A549 (cell line): ENCODE measurements at regions not wholly inside any gene's neighbourhood (a gene's known extent, or its start where the extent isn't known, plus 50 kb on each side); places are given as distances from the start of the nearest gene placed in this dataset.

Experiments used
- ATAC-seq, 2 experiments: fragments of 200-7000 bp in 1 of 2; fragments of >200 bp in 1 of 2; cut with Nextera tagmentation in 1 of 2; cut with Tn5 transposase in 1 of 2; 3 replicates each; pipeline versions ENCODE4 v1.8.0 to v1.9.1; 2018 to 2020; ENCODE audit warnings: mild to moderate bottlenecking in 1 of 2, moderate library complexity in 1 of 2
- CTCF ChIA-PET: fragments of 300-600 bp; sonication (Branson Sonifier 250); formaldehyde crosslinking; extraction: SDS; loops from one replicate; lab custom pipeline; 2021; ENCODE audit warnings: antibody characterized with exemption, inconsistent platforms; lab: Yijun Ruan, JAX
- POLR2A ChIA-PET: fragments of 350-600 bp; formaldehyde crosslinking; extraction: SDS; loops from one replicate; lab custom pipeline; 2021; ENCODE audit warnings: antibody characterized with exemption, inconsistent platforms; lab: Yijun Ruan, JAX
- DNase-seq, 2 experiments: peaks; one replicate each; pipeline versions ENCODE4 v3.0.0 to v3.0.0-alpha.2; 2011 to 2016; ENCODE audit warnings: low read depth in 1 of 2, low spot score in 1 of 2
- FAIRE-seq: peaks from 2 replicates; lab custom pipeline; 2011; peaks lifted over from hg19 to GRCh38; lab: Jason Lieb, UNC
- H3K27ac ChIP-seq, 2 experiments: fragments of >200 bp; sonication (Bioruptor Twin); formaldehyde crosslinking; 3 replicates each; pipeline ENCODE4 v1.5.1; 2016 to 2017
- H3K4me1 ChIP-seq: fragments of >200 bp; sonication (Bioruptor Twin); formaldehyde crosslinking; 3 replicates; pipeline ENCODE4 v1.6.1; 2016
- H3K4me2 ChIP-seq: fragments of >200 bp; sonication (Bioruptor Twin); formaldehyde crosslinking; 3 replicates; pipeline ENCODE4 v1.6.1; 2016
- H3K4me3 ChIP-seq: fragments of >200 bp; sonication (Bioruptor Twin); formaldehyde crosslinking; 3 replicates; pipeline ENCODE4 v1.5.1; 2016
- H3K9me3 ChIP-seq: fragments of >200 bp; sonication (Bioruptor Twin); formaldehyde crosslinking; 3 replicates; pipeline ENCODE4 v1.6.1; 2016
- CBX2 ChIP-seq: fragments of 200-600 bp; sonication (generic); IDR thresholded peaks from 2 replicates; pipeline ENCODE4 v1.6.1; 2016; ENCODE audit warnings: low read depth, mild to moderate bottlenecking, borderline replicate concordance
- CEBPB ChIP-seq, 2 experiments: fragments of >200 bp in 1 of 2; sonication (Bioruptor Twin) in 1 of 2; formaldehyde crosslinking in 1 of 2; IDR thresholded peaks; 2 replicates each; pipeline ENCODE4 v1.6.1; 2012 to 2016
- EHF ChIP-seq: fragments of 250-450 bp; sonication (Bioruptor Pico); IDR thresholded peaks from 2 replicates; pipeline ENCODE4 v1.5.0; 2020; ENCODE audit warnings: mild to moderate bottlenecking
- ESRRA ChIP-seq: fragments of 150-350 bp; IDR thresholded peaks from 2 replicates; pipeline ENCODE4 v1.6.1; 2014; ENCODE audit warnings: mild to moderate bottlenecking, low read length, borderline replicate concordance
- FOSL2 ChIP-seq, 2 experiments: fragments of 450-650 bp in 1 of 2; fragments of >200 bp in 1 of 2; sonication (Bioruptor Twin) in 1 of 2; formaldehyde crosslinking; IDR thresholded peaks; 2 replicates each; pipeline versions ENCODE4 v1.5.0 to v1.6.1; 2016 to 2020; ENCODE audit warnings: mild to moderate bottlenecking in 1 of 2, moderate library complexity in 1 of 2
- GATA3 ChIP-seq: IDR thresholded peaks from 2 replicates; pipeline ENCODE4 v1.6.1; 2012; ENCODE audit warnings: borderline replicate concordance
- MYC ChIP-seq: IDR thresholded peaks from 2 replicates; pipeline ENCODE4 v1.6.1; 2012; ENCODE audit warnings: mild to moderate bottlenecking, inconsistent platforms, low read length, improper control_type of control experiment, borderline replicate concordance
- NPAS2 ChIP-seq: fragments of 250-450 bp; sonication (Bioruptor Pico); IDR thresholded peaks from 2 replicates; pipeline ENCODE4 v1.8.0; 2022; ENCODE audit warnings: mild to moderate bottlenecking, moderate library complexity, borderline replicate concordance
- RAD21 ChIP-seq, 2 experiments: fragments of >200 bp in 1 of 2; sonication (Bioruptor Twin) in 1 of 2; formaldehyde crosslinking in 1 of 2; IDR thresholded peaks in 1 of 2; conservative IDR thresholded peaks in 1 of 2; 2 replicates in 1 of 2; 3 replicates in 1 of 2; pipeline ENCODE4 v1.6.1; 2012 to 2018; ENCODE audit warnings: inconsistent platforms in 1 of 2
- RCOR1 ChIP-seq: fragments of 150-350 bp; IDR thresholded peaks from 2 replicates; pipeline ENCODE4 v1.6.1; 2014; ENCODE audit warnings: antibody characterized with exemption, low read length, low read depth
- TFCP2L1 ChIP-seq: fragments of 250-450 bp; sonication (Bioruptor Pico); IDR thresholded peaks from 2 replicates; pipeline ENCODE4 v1.5.0; 2021; ENCODE audit warnings: mild to moderate bottlenecking
- ZC3H11A ChIP-seq: fragments of 450-650 bp; IDR thresholded peaks from 2 replicates; pipeline ENCODE4 v1.6.1; 2014; ENCODE audit warnings: antibody characterized with exemption, mild to moderate bottlenecking
- ZFP36 ChIP-seq: fragments of 450-650 bp; IDR thresholded peaks from 2 replicates; pipeline ENCODE4 v1.6.1; 2014; ENCODE audit warnings: borderline replicate concordance; ENCODE audit not compliant: partially characterized antibody
- ZNF302 ChIP-seq: fragments of 250-450 bp; sonication (Bioruptor Pico); IDR thresholded peaks from 2 replicates; pipeline ENCODE4 v1.9.0; 2021; ENCODE audit warnings: inconsistent platforms, mild to moderate bottlenecking, moderate library complexity
- WGBS: methylation state at CpG from one replicate; pipeline ENCODE4 v1.1.6; 2017; ENCODE audit errors: missing lambda C conversion rate; 5-methylcytosine and 5-hydroxymethylcytosine counted together
- TF ChIP-seq, protein P1 (sequence below): fragments of 450-650 bp; IDR thresholded peaks from 2 replicates; pipeline ENCODE4 v1.6.1; 2014; ENCODE audit warnings: antibody characterized with exemption
- TF ChIP-seq, protein P2 (sequence below): fragments of >200 bp; sonication (Bioruptor Twin); formaldehyde crosslinking; IDR thresholded peaks from 3 replicates; pipeline ENCODE4 v1.6.1; 2016

DNA sequence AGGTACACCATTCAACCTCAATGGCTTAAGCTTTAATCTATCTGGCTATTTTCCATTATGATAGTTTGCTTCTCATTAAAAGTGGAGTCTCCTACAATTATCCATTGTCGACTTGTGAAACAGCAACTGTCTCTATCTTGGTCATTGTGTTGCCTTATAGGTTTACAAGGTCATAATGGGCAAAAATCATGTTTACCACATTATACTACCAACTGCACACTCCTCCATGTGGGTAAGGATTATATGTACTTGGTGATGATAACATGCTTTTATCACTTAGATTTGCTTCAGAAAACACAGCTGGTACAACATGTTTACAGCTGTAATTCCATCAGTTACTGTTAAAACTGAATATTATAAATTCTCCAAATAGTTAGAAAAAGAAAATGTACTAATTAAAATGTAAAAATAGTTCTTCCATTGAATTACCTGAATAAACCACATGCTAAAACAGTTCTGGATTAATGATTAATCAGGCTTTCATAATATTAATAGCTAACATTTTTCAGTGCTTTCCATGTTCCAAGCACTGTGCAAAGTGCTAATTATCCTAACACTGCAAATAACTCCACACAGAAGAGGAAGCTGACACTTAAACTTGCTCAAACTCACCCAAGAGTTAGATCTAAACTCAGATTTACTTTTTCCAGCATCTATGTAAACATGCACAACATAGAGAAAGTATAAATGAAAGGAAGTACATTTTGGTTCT is 96.7 kb downstream of the OGFRL1 start:
- H3K4me2 ChIP-seq: peak overlapping the region; percentile 71
- ChIA-PET POLR2A (interaction anchor here (1.6 kb wide), 1 partner anchor 19 kb away, joined by 8 read pairs; no protein-coding TSS in a partner anchor), CTCF (interaction anchor here (0.7 to 2.3 kb wide), 10 partner anchors 11 to 194 kb away, joined by 3 to 13 read pairs (median 4); no protein-coding TSS in a partner anchor)
- ATAC-seq (no peak), FAIRE-seq (no peak), DNase-seq (no peak)
- TF ChIP-seq, protein P1, sequence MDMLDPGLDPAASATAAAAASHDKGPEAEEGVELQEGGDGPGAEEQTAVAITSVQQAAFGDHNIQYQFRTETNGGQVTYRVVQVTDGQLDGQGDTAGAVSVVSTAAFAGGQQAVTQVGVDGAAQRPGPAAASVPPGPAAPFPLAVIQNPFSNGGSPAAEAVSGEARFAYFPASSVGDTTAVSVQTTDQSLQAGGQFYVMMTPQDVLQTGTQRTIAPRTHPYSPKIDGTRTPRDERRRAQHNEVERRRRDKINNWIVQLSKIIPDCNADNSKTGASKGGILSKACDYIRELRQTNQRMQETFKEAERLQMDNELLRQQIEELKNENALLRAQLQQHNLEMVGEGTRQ: no peak
- TF ChIP-seq RAD21 (conservative IDR thresholded peaks at IDR 0.05 in 1 of 2, IDR thresholded peaks at IDR 0.05 in 1 of 2): no peak
- no peak for TF ChIP-seq ZFP36
- no peak for TF ChIP-seq NPAS2 (CRISPR knock-in tag)
- TF ChIP-seq CBX2: no peak
- TF ChIP-seq ZNF302: no peak
- TF ChIP-seq FOSL2 (IDR thresholded peaks at IDR 0.05): no peak
- TF ChIP-seq FOSL2 (CRISPR knock-in tag; IDR thresholded peaks at IDR 0.05): no peak
- TF ChIP-seq RCOR1: no peak
- no peak for TF ChIP-seq EHF (CRISPR knock-in tag)
- TF ChIP-seq TFCP2L1 (CRISPR knock-in tag): no peak
- 0 out of 3 replicates have a peak overlapping the region, but pooled peaks have one; percentile 18 for H3K4me3 ChIP-seq
- H3K4me1 ChIP-seq: peaks cover 73% of the 10 kb centered on the region
- WGBS: 60% methylated on average over 1 of the region's 1 CpG
- H3K27ac ChIP-seq: peak overlapping the region; percentile 59 to 76
- H3K9me3 ChIP-seq: no peaks in the 10 kb centered on the region

DNA sequence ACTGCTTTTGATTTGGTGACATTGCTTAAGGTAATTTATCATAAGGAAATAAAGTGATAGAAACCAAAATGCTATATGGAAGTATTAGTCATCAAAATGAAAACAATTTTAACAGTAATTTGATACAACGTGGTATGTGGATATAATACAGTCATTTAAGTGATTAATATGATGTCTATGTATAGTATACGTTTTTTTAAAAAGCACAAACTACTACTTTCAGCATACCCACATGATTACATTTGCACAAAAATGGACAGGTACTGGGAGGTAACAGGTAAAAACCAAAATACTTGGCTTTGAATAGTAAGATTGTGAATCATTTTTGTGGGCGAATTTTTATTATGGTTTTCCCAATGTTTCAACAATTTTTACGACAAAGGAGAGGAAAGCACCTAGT is 97.6 kb downstream of the OGFRL1 start:
- CTCF ChIA-PET: interaction anchor here (0.9 to 2.3 kb wide), 3 partner anchors 10 to 125 kb away, joined by 3 to 13 read pairs (median 11); no protein-coding TSS in a partner anchor
- no peaks in the 10 kb centered on the region for H3K9me3 ChIP-seq
- H3K27ac ChIP-seq: peak overlapping the region; percentile 59 to 73
- no peak for TF ChIP-seq FOSL2 (IDR thresholded peaks at IDR 0.05)
- TF ChIP-seq FOSL2 (CRISPR knock-in tag; IDR thresholded peaks at IDR 0.05): peak; percentile 45; the same call in 1 of the 2 replicates
- TF ChIP-seq, protein P2, sequence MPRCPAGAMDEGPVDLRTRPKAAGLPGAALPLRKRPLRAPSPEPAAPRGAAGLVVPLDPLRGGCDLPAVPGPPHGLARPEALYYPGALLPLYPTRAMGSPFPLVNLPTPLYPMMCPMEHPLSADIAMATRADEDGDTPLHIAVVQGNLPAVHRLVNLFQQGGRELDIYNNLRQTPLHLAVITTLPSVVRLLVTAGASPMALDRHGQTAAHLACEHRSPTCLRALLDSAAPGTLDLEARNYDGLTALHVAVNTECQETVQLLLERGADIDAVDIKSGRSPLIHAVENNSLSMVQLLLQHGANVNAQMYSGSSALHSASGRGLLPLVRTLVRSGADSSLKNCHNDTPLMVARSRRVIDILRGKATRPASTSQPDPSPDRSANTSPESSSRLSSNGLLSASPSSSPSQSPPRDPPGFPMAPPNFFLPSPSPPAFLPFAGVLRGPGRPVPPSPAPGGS: no peak
- H3K4me3 ChIP-seq: no peak overlapping the region
- ATAC-seq (no peak), FAIRE-seq (no peak), DNase-seq (no peak)
- WGBS: 9% methylated on average over 4 of the region's 4 CpGs
- POLR2A ChIA-PET: interaction anchor here (1.6 kb wide), 1 partner anchor 18 kb away, joined by 8 read pairs; no protein-coding TSS in a partner anchor
- H3K4me1 ChIP-seq: peaks cover 79% of the 10 kb centered on the region
- H3K4me2 ChIP-seq: peak overlapping the region; percentile 71

DNA sequence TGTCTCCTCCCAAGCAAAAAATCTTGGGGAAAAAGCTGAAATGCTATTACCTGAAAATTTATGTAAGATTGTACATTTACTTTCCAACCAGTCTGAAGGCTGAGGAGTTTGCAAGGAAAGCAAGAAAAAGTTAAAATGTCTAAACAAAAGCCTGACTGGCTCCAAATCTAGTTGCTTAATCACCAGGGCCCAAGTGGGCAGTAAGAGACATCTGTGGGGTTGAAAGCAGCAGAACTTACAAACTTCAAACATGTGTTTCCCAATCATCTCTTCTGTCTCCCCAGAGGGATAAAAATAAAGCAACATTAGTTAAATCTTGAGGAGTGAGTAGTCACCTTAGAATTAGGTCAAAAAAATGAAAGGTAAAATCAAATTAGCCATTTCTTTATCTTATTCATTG is 98.6 kb downstream of the OGFRL1 start:
- no peak overlapping the region for H3K4me3 ChIP-seq
- H3K4me2 ChIP-seq: peak overlapping the region; percentile 71
- ATAC-seq (no peak), DNase-seq (no peak), FAIRE-seq (no peak)
- POLR2A ChIA-PET: no interaction called here
- TF ChIP-seq MYC (no peak), CEBPB (IDR thresholded peaks at IDR 0.05) (peak in 1 of 2 experiments; percentile 11; a peak in 2 of 4 replicates)
- peak overlapping the region; percentile 59 to 88; a peak in 5 of 6 replicates for H3K27ac ChIP-seq
- H3K4me1 ChIP-seq: peaks cover 88% of the 10 kb centered on the region
- no peaks in the 10 kb centered on the region for H3K9me3 ChIP-seq
- CTCF ChIA-PET: no interaction called here

DNA sequence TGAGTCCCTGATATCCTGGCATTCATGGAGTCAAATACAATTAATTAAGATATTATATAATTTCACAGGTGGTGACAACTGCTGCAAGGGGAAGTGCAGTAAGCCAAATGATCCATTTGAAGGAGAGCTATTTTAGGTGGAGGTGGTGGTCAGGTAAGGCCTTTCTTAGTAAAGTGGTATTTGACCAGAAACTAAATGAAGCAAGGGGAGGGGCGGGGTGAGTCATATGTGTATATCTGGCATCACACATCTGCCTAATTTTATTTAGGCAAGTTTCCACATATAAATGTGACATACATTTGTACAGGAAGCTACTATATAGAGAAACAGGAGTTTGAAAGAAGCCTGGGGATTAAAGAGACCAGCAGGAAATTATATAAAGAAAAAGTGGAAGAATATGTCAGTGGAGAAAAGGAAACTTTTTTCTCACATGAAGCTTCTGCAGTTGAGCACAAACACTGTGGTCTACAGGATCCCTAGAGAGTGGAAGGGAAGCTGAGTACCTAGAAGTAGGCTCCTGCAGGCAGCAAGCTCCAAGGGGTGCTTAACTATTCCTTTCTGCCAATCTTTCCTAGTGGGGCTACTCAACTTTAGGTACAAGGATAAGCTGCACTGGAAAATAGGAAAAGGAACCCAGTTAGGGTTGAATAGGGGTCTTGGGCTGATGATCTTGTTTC is 99.6 kb downstream of the OGFRL1 start:
- Histone ChIP-seq H3K4me1 (peaks cover 98% of the 10 kb centered on the region), H3K4me2 (peak overlapping the region; percentile 71)
- CTCF ChIA-PET: interaction anchor here (0.9 to 1.9 kb wide), 5 partner anchors 18 to 56 kb away, joined by 3 to 8 read pairs (median 4); no protein-coding TSS in a partner anchor
- FAIRE-seq: no peak
- WGBS: 86% methylated on average over 1 of the region's 1 CpG
- TF ChIP-seq FOSL2 (IDR thresholded peaks at IDR 0.05) (no peak), FOSL2 (CRISPR knock-in tag; IDR thresholded peaks at IDR 0.05) (peak; percentile 40), ZC3H11A (no peak), ESRRA (no peak), GATA3 (no peak)
- TF ChIP-seq, all 56 proteins: peak for 1
- no peak for DNase-seq
- Histone ChIP-seq H3K4me3 (no peak overlapping the region), H3K27ac (peak overlapping the region; percentile 58 to 88; a peak in 5 of 6 replicates), H3K9me3 (no peaks in the 10 kb centered on the region)
- no peak for ATAC-seq
- POLR2A ChIA-PET: no interaction called here
